ENCODE measurements at regions not wholly inside any gene's neighbourhood (a gene's known extent, or its start where the extent isn't known, plus 50 kb on each side); places are given as distances from the start of the nearest gene placed in this dataset.

DNA sequence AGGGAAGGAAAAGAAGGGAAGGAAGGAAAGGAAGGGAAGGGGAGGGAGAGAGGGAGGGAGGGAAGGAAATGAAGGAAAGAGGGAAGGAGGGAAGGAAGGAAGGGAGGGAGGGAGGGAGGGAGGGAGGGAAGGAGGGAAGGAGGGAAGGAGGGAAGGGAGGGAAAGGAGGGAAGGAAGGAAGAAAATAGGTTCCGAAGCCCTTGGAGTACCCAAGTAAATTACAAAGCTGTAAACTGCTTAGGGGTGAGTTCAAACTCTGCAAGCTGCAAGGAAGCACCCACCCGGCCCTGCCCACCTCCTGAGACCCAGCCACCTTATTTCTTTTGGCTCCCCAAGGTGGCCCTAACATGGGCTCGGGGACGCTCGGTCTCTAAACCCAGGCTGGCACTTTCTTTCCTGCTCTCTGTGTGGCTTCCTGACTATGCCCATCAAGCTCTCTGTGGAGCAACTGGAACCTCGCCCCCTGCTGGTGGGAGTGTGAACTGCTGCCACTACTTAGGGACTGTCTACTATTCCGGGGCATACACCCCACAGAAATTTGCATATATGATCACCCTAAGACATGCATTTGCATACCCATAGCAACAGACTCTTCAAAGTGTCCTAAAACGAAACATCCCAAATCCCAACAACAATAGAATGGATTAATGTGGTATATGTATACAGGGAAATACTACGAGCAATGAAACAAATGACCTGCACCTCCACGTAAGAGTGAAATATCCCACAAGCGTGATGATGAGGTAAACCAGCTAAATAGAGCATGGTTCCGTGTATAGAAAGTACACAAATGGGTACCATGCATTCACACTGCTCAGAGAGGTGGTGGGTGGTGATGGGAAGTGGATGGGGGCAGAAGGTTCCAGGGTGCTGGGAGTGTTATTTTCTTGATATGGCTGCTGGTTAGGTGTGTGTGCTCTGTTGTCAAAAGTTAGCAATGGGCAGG is 151.7 kb upstream of the TBL1X start:
- ChIA-PET POLR2A (interaction anchor here (0.6 kb wide), 1 partner anchor 444 kb away, joined by 3 read pairs; no protein-coding TSS in a partner anchor), CTCF (interaction anchor here (0.6 to 0.7 kb wide), 2 partner anchors 169 to 234 kb away, joined by 3 to 7 read pairs; no protein-coding TSS in a partner anchor)
- Histone ChIP-seq H3K36me3 (ENCODE audit: control insufficient read depth, insufficient read depth, low read length) (no peaks in the 10 kb centered on the region), H3K27me3 (replicated peaks; ENCODE audit: control insufficient read depth, insufficient read depth, low read length) (no peaks in the 10 kb centered on the region), H3K4me1 (no peaks in the 10 kb centered on the region), H3K4me3 (ENCODE audit: low read depth, low read length) (no peak overlapping the region), H3K9me3 (no peaks in the 10 kb centered on the region)
- Mint-ChIP-seq H3K27ac (ENCODE audit: unreplicated experiment) (no peak overlapping the region), H3K36me3 (ENCODE audit: insufficient read depth, unreplicated experiment) (no peaks in the 10 kb centered on the region), H3K4me1 (ENCODE audit: low read depth, unreplicated experiment) (no peaks in the 10 kb centered on the region), H3K4me3 (ENCODE audit: unreplicated experiment) (no peak overlapping the region), H3K9me3 (ENCODE audit: unreplicated experiment) (no peaks in the 10 kb centered on the region), H3K27me3 (ENCODE audit: insufficient read depth, unreplicated experiment) (no peaks in the 10 kb centered on the region)
- intact Hi-C loops (cut with micrococcal nuclease; ENCODE audit: unreplicated experiment): no loop called here
- no TSS peak for BruUV-seq (replicated peaks)
- DNase-seq: peak; percentile 28 to 52
- TF ChIP-seq, protein P1, sequence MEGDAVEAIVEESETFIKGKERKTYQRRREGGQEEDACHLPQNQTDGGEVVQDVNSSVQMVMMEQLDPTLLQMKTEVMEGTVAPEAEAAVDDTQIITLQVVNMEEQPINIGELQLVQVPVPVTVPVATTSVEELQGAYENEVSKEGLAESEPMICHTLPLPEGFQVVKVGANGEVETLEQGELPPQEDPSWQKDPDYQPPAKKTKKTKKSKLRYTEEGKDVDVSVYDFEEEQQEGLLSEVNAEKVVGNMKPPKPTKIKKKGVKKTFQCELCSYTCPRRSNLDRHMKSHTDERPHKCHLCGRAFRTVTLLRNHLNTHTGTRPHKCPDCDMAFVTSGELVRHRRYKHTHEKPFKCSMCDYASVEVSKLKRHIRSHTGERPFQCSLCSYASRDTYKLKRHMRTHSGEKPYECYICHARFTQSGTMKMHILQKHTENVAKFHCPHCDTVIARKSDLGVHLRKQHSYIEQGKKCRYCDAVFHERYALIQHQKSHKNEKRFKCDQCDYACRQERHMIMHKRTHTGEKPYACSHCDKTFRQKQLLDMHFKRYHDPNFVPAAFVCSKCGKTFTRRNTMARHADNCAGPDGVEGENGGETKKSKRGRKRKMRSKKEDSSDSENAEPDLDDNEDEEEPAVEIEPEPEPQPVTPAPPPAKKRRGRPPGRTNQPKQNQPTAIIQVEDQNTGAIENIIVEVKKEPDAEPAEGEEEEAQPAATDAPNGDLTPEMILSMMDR (IDR thresholded peaks at IDR 0.05; ENCODE audit: insufficient read depth in 1 of 2, low read depth in 1 of 2, low read length in 1 of 2, severe bottlenecking in 1 of 2, unreplicated experiment in 1 of 2): peak; percentile 45 to 46

DNA sequence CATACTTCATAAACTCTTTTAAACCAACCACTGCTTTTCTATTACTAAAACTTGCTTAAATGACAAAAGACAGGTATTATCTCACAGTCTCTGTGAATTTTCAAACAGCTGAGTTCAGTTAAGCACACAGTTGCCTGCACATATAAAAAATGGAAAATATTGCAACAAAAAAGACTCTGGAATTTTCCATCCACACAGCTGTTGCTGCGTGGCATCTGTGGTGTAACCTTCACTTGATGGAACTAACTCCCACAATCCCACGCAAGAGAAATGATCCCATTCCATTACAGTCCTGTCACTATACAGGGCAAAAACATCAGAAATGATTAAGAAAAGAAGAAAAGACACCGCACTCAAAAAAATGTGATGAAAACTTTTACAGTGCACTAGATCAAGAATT is 149.8 kb upstream of the TBL1X start:
- Mint-ChIP-seq H3K36me3 (ENCODE audit: insufficient read depth, unreplicated experiment) (no peaks in the 10 kb centered on the region), H3K4me3 (ENCODE audit: unreplicated experiment) (no peak overlapping the region), H3K27me3 (ENCODE audit: insufficient read depth, unreplicated experiment) (no peaks in the 10 kb centered on the region), H3K4me1 (ENCODE audit: low read depth, unreplicated experiment) (peaks cover 4% of the 10 kb centered on the region), H3K9me3 (ENCODE audit: unreplicated experiment) (no peaks in the 10 kb centered on the region), H3K27ac (ENCODE audit: unreplicated experiment) (no peak overlapping the region)
- no peaks in the 10 kb centered on the region for H3K9me3 ChIP-seq
- BruUV-seq (replicated peaks): no TSS peak
- TF ChIP-seq, protein P1 (IDR thresholded peaks at IDR 0.05; ENCODE audit: insufficient read depth in 1 of 2, low read depth in 1 of 2, low read length in 1 of 2, severe bottlenecking in 1 of 2, unreplicated experiment in 1 of 2): no peak
- H3K27me3 ChIP-seq (replicated peaks; ENCODE audit: control insufficient read depth, insufficient read depth, low read length): no peaks in the 10 kb centered on the region
- POLR2A ChIA-PET: no interaction called here
- CTCF ChIA-PET: no interaction called here
- H3K4me3 ChIP-seq (ENCODE audit: low read depth, low read length): no peak overlapping the region
- H3K36me3 ChIP-seq (ENCODE audit: control insufficient read depth, insufficient read depth, low read length): no peaks in the 10 kb centered on the region
- no peaks in the 10 kb centered on the region for H3K4me1 ChIP-seq
- intact Hi-C loops (cut with micrococcal nuclease; ENCODE audit: unreplicated experiment): no loop called here
- no peak for DNase-seq

DNA sequence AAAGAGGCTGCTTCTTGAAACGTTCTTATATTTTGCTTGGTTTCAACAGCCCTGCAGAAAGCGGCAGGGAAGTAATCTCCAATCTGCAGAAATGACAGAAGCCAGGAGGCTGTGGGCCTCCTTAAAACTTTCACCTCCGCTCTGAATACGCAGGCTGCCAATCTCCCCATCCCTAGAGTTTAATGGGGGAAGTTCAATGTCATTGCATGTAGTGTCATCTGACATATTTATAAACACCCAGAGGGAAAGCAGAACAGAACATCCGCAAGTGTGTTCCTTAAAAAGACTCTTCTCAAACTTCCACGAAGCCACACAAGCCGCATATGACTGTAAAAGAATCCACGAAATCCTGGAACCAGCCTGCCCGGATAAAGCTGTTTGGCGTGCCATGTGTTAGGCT is 148.8 kb upstream of the TBL1X start:
- H3K9me3 Mint-ChIP-seq (ENCODE audit: unreplicated experiment): no peaks in the 10 kb centered on the region
- H3K27ac Mint-ChIP-seq (ENCODE audit: unreplicated experiment): no peak overlapping the region
- H3K4me3 Mint-ChIP-seq (ENCODE audit: unreplicated experiment): no peak overlapping the region
- Histone ChIP-seq H3K36me3 (ENCODE audit: control insufficient read depth, insufficient read depth, low read length) (no peaks in the 10 kb centered on the region), H3K4me3 (ENCODE audit: low read depth, low read length) (no peak overlapping the region), H3K4me1 (peaks cover 4% of the 10 kb centered on the region; the same call in 1 of the 2 replicates), H3K27me3 (replicated peaks; ENCODE audit: control insufficient read depth, insufficient read depth, low read length) (no peaks in the 10 kb centered on the region), H3K9me3 (no peaks in the 10 kb centered on the region)
- peaks cover 6% of the 10 kb centered on the region for H3K4me1 Mint-ChIP-seq (ENCODE audit: low read depth, unreplicated experiment)
- intact Hi-C loops (cut with micrococcal nuclease; ENCODE audit: unreplicated experiment): no loop called here
- BruUV-seq (replicated peaks): no TSS peak
- no peaks in the 10 kb centered on the region for H3K36me3 Mint-ChIP-seq (ENCODE audit: insufficient read depth, unreplicated experiment)
- TF ChIP-seq, protein P1 (IDR thresholded peaks at IDR 0.05; ENCODE audit: insufficient read depth in 1 of 2, low read depth in 1 of 2, low read length in 1 of 2, severe bottlenecking in 1 of 2, unreplicated experiment in 1 of 2): no peak
- ChIA-PET CTCF (interaction anchor here (0.7 kb wide), 1 partner anchor 36 kb away, joined by 4 read pairs; no protein-coding TSS in a partner anchor), POLR2A (no interaction called here)
- DNase-seq: no peak
- no peaks in the 10 kb centered on the region for H3K27me3 Mint-ChIP-seq (ENCODE audit: insufficient read depth, unreplicated experiment)

Data from Caco-2 (cell line).